GM12878 (cell line): ENCODE measurements at regions not wholly inside any gene's neighbourhood (a gene's known extent, or its start where the extent isn't known, plus 50 kb on each side); places are given as distances from the start of the nearest gene placed in this dataset.

ENCODE experiments used
- ATAC-seq: fragments of 200-7000 bp; cut with Tn5 transposase; 3 replicates; pipeline ENCODE4 v1.9.1; 2020; ENCODE audit warnings: mild to moderate bottlenecking, moderate library complexity
- BruUV-seq: library from RNA; stranded (reverse); fragments of 400-500 nt; replicated peaks from 2 replicates; lab custom pipeline; 2021; lab: Mats Ljungman, UMichigan
- CTCF ChIA-PET: fragments of 300-600 bp; sonication (Branson Sonifier 250); formaldehyde crosslinking; extraction: SDS; loops from one replicate; lab custom pipeline; 2021; ENCODE audit warnings: inconsistent platforms; lab: Yijun Ruan, JAX
- POLR2A ChIA-PET: fragments of 350-600 bp; formaldehyde crosslinking; extraction: SDS; loops from one replicate; lab custom pipeline; 2021; ENCODE audit warnings: inconsistent platforms; lab: Charles Lee
- RAD21 ChIA-PET: fragments of 300-600 bp; sonication (Branson Sonifier 250); formaldehyde crosslinking; loops from one replicate; lab custom pipeline; 2023; ENCODE audit warnings: antibody characterized with exemption; ENCODE audit not compliant: unreplicated experiment; lab: Charles Lee
- SMC1A ChIA-PET: fragments of 300-600 bp; sonication (Branson Sonifier 250); formaldehyde crosslinking; loops from one replicate; lab custom pipeline; 2023; ENCODE audit not compliant: unreplicated experiment, uncharacterized antibody; lab: Charles Lee
- DNase-seq: peaks from one replicate; pipeline ENCODE4 v3.0.0-alpha.2; 2011; ENCODE audit warnings: low read depth, low spot score
- FAIRE-seq: peaks from 3 replicates; lab custom pipeline; 2011; peaks lifted over from hg19 to GRCh38; lab: Jason Lieb, UNC
- H2AFZ ChIP-seq: 2 replicates; pipeline ENCODE4 v1.6.0; 2011; ENCODE audit warnings: low read depth, low read length, control low read depth; ENCODE audit not compliant: control insufficient read depth
- H3K27ac ChIP-seq: 2 replicates; pipeline ENCODE4 v1.5.1; 2011; ENCODE audit warnings: control low read depth; ENCODE audit not compliant: control insufficient read depth, insufficient read depth
- H3K27me3 ChIP-seq, 2 experiments: replicated peaks in 1 of 2; 2 replicates each; pipeline versions ENCODE4 v1.6.0 to v1.6.1; 2011; ENCODE audit warnings: low read length in 1 of 2; ENCODE audit not compliant: control insufficient read depth in 2 of 2, insufficient read depth in 2 of 2
- H3K36me3 ChIP-seq, 2 experiments: 2 replicates each; pipeline ENCODE4 v1.5.1; 2011; ENCODE audit warnings: low read length in 1 of 2; ENCODE audit not compliant: control insufficient read depth in 2 of 2, insufficient read depth in 2 of 2
- H3K4me1 ChIP-seq: 2 replicates; pipeline ENCODE4 v1.6.1; 2011; ENCODE audit warnings: mild to moderate bottlenecking, low read length, moderate library complexity, mixed read lengths; ENCODE audit not compliant: control insufficient read depth, insufficient read depth
- H3K4me2 ChIP-seq: 2 replicates; pipeline ENCODE4 v1.6.0; 2011; ENCODE audit warnings: control low read depth; ENCODE audit not compliant: control insufficient read depth, insufficient read depth
- H3K4me3 ChIP-seq: fragments of 200-600 bp; sonication (generic); 2 replicates; pipeline ENCODE4 v1.5.1; 2016
- H3K79me2 ChIP-seq: 2 replicates; pipeline ENCODE4 v1.6.0; 2011; ENCODE audit warnings: low read length; ENCODE audit not compliant: control insufficient read depth, insufficient read depth
- H3K9ac ChIP-seq: 2 replicates; pipeline ENCODE4 v1.8.0; 2011; ENCODE audit warnings: low read length, control low read depth, mixed read lengths; ENCODE audit not compliant: control insufficient read depth, insufficient read depth
- H3K9me3 ChIP-seq: replicated peaks from 3 replicates; pipeline ENCODE4 v1.5.1; 2011; ENCODE audit warnings: mild to moderate bottlenecking, low read length; ENCODE audit not compliant: control insufficient read depth, insufficient read depth
- H4K20me1 ChIP-seq: 2 replicates; pipeline ENCODE4 v1.6.0; 2011; ENCODE audit not compliant: control insufficient read depth, insufficient read depth
- ATF7 ChIP-seq: fragments of 450-650 bp; IDR thresholded peaks from 2 replicates; pipeline ENCODE4 v1.6.1; 2016; ENCODE audit warnings: low read depth, mild to moderate bottlenecking
- CUX1 ChIP-seq: IDR thresholded peaks from 2 replicates; pipeline ENCODE4 v1.6.1; 2012; ENCODE audit warnings: improper control_type of control experiment, low read depth, low read length; ENCODE audit not compliant: insufficient replicate concordance
- LARP7 ChIP-seq: fragments of 450-650 bp; IDR thresholded peaks from 2 replicates; pipeline ENCODE4 v1.6.1; 2017; ENCODE audit warnings: mild to moderate bottlenecking
- MYC ChIP-seq: IDR thresholded peaks from 2 replicates; pipeline ENCODE4 v1.6.1; 2011; ENCODE audit warnings: mild to moderate bottlenecking, low read length, moderate library complexity, inconsistent platforms; ENCODE audit not compliant: insufficient read depth, insufficient replicate concordance, insufficient read length, severe bottlenecking
- NFIC ChIP-seq: IDR thresholded peaks from 2 replicates; pipeline ENCODE4 v1.6.1; 2012; ENCODE audit warnings: low read depth, mild to moderate bottlenecking, inconsistent platforms, low read length, moderate library complexity
- NR2C1 ChIP-seq: fragments of 450-650 bp; IDR thresholded peaks from 2 replicates; pipeline ENCODE4 v1.6.1; 2017; ENCODE audit warnings: antibody characterized with exemption, mild to moderate bottlenecking, moderate library complexity
- RAD21 ChIP-seq: IDR thresholded peaks from 2 replicates; pipeline ENCODE4 v1.6.1; 2011; ENCODE audit warnings: mild to moderate bottlenecking, low read depth, low read length, moderate library complexity; ENCODE audit not compliant: insufficient read depth
- RBBP5 ChIP-seq: fragments of 200-600 bp; sonication (generic); conservative IDR thresholded peaks from 2 replicates; pipeline ENCODE4 v1.6.1; 2016
- TCF7 ChIP-seq: IDR thresholded peaks from 2 replicates; pipeline ENCODE4 v1.6.1; 2014; ENCODE audit warnings: antibody characterized with exemption, borderline replicate concordance
- ZNF24 ChIP-seq: fragments of 450-650 bp; IDR thresholded peaks from 2 replicates; pipeline ENCODE4 v1.6.1; 2017; ENCODE audit warnings: antibody characterized with exemption, mild to moderate bottlenecking
- ZNF274 ChIP-seq: IDR thresholded peaks from one replicate; pipeline ENCODE4 v1.8.0; 2011; ENCODE audit not compliant: insufficient read length, insufficient read depth
- WGBS: methylation state at CpG from one replicate; pipeline ENCODE4 v1.1.6; 2016; ENCODE audit warnings: low lambda C conversion rate; ENCODE audit not compliant: insufficient replicate concordance, insufficient coverage; ENCODE audit errors: missing lambda C conversion rate; 5-methylcytosine and 5-hydroxymethylcytosine counted together
- in situ Hi-C: fragments of 300-500 bp; cut with MboI; formaldehyde crosslinking; loops from 9 replicates; pipeline ENCODE4 v1.14.3; 2018; ENCODE audit warnings: mixed read lengths
- intact Hi-C: fragments of 100-400 bp; cut with micrococcal nuclease; formaldehyde crosslinking; loops from one replicate; pipeline ENCODE4 v1.14.2; 2022; ENCODE audit not compliant: unreplicated experiment
- TF ChIP-seq, protein P1 (sequence below): fragments of 450-650 bp; IDR thresholded peaks from 2 replicates; pipeline ENCODE4 v1.6.1; 2017; ENCODE audit warnings: mild to moderate bottlenecking, moderate library complexity

GRCh38 chr10:6746782-6747181, 166.7 kb upstream of the PRKCQ start (continued):
- TF ChIP-seq RAD21: no peak
- no peak for TF ChIP-seq ZNF24

DNA sequence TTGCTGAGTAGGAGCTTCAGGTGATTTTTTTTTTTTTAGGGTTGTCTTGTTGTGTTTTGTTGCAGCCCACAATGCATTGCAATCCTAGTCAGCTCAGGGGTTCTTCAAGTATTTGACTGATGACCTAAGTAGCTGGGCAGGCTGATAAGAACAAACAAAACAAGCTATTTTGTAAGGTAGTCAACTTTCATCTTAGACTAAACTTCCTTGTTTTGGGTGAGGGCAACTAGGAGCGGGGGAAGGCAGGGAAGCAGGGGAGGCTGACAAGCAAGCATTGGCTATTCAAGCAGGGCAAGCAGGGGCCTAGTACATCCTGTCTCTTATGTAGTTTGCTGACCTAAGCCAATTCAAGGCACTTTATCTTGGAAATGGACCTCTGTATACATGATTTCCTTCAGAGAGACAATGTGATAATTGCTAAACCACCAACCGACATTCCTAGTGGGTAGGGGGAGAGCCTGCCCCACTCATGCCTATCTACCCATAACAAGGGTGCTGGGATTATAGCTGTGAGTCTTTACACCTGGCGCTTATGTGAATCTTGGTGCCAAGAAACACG, 163.3 kb upstream of the PRKCQ start:
- Histone ChIP-seq H3K4me3 (no peak overlapping the region), H4K20me1 (no peaks in the 10 kb centered on the region), H2AFZ (no peak overlapping the region), H3K4me1 (no peaks in the 10 kb centered on the region), H3K36me3 (no peaks in the 10 kb centered on the region), H3K9me3 (no peaks in the 10 kb centered on the region), H3K79me2 (no peaks in the 10 kb centered on the region), H3K9ac (no peak overlapping the region), H3K4me2 (no peak overlapping the region), H3K27me3 (no peaks in the 10 kb centered on the region), H3K27ac (no peak overlapping the region)
- ChIA-PET RAD21 (no interaction called here), POLR2A (interaction anchor here (0.6 kb wide), 1 partner anchor 1280 kb away, joined by 3 read pairs; no protein-coding TSS in a partner anchor), SMC1A (no interaction called here), CTCF (interaction anchor here (0.6 to 0.7 kb wide), 2 partner anchors 13 to 1114 kb away, joined by 3 read pairs; no protein-coding TSS in a partner anchor)
- BruUV-seq: no TSS peak
- DNase-seq (no peak), ATAC-seq (no peak), FAIRE-seq (no peak)
- 55% methylated on average over 4 of the region's 4 CpGs for WGBS
- intact Hi-C loops (no loop called here), in situ Hi-C loops (loop anchor here (25.0 kb wide), 1 partner anchor 94 kb away; no protein-coding TSS in a partner anchor)
- TF ChIP-seq, protein P1, sequence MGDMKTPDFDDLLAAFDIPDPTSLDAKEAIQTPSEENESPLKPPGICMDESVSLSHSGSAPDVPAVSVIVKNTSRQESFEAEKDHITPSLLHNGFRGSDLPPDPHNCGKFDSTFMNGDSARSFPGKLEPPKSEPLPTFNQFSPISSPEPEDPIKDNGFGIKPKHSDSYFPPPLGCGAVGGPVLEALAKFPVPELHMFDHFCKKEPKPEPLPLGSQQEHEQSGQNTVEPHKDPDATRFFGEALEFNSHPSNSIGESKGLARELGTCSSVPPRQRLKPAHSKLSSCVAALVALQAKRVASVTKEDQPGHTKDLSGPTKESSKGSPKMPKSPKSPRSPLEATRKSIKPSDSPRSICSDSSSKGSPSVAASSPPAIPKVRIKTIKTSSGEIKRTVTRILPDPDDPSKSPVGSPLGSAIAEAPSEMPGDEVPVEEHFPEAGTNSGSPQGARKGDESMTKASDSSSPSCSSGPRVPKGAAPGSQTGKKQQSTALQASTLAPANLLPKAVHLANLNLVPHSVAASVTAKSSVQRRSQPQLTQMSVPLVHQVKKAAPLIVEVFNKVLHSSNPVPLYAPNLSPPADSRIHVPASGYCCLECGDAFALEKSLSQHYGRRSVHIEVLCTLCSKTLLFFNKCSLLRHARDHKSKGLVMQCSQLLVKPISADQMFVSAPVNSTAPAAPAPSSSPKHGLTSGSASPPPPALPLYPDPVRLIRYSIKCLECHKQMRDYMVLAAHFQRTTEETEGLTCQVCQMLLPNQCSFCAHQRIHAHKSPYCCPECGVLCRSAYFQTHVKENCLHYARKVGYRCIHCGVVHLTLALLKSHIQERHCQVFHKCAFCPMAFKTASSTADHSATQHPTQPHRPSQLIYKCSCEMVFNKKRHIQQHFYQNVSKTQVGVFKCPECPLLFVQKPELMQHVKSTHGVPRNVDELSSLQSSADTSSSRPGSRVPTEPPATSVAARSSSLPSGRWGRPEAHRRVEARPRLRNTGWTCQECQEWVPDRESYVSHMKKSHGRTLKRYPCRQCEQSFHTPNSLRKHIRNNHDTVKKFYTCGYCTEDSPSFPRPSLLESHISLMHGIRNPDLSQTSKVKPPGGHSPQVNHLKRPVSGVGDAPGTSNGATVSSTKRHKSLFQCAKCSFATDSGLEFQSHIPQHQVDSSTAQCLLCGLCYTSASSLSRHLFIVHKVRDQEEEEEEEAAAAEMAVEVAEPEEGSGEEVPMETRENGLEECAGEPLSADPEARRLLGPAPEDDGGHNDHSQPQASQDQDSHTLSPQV: no peak
- TF ChIP-seq ATF7: no peak
- no peak for TF ChIP-seq TCF7
- TF ChIP-seq NR2C1: no peak
- TF ChIP-seq NFIC: no peak
- TF ChIP-seq CUX1: no peak
- no peak for TF ChIP-seq MYC
- TF ChIP-seq ZNF274: no peak
- no peak for TF ChIP-seq RBBP5
- TF ChIP-seq LARP7: no peak
